ENCODE measurements at regions not wholly inside any gene's neighbourhood (a gene's known extent, or its start where the extent isn't known, plus 50 kb on each side); places are given as distances from the start of the nearest gene placed in this dataset.

GRCh38 chrX:67480789-67481188, 63.0 kb upstream of the AR start:
- DNase-seq (ENCODE audit: low spot score), result no peak
